Mesendoderm (in vitro differentiated cells): ENCODE measurements at regions not wholly inside any gene's neighbourhood (a gene's known extent, or its start where the extent isn't known, plus 50 kb on each side); places are given as distances from the start of the nearest gene placed in this dataset.

Experiments used
- DNase-seq: peaks from one replicate; pipeline ENCODE4 v3.0.0; 2013
- H2AK5ac ChIP-seq: 2 replicates; pipeline ENCODE4 v1.6.1; 2013; ENCODE audit warnings: low read length, inconsistent platforms
- H2BK120ac ChIP-seq: 2 replicates; pipeline ENCODE4 v1.6.1; 2013; ENCODE audit warnings: low read depth, mild to moderate bottlenecking, low read length, moderate library complexity, mixed read lengths
- H2BK15ac ChIP-seq: replicated peaks from 2 replicates; pipeline ENCODE4 v1.6.1; 2013; ENCODE audit warnings: low read depth, mild to moderate bottlenecking, moderate library complexity
- H2BK5ac ChIP-seq: 2 replicates; pipeline ENCODE4 v1.6.1; 2013; ENCODE audit warnings: low read length, inconsistent platforms
- H3K18ac ChIP-seq: 2 replicates; pipeline ENCODE4 v1.6.1; 2013; ENCODE audit warnings: mild to moderate bottlenecking, low read length, mixed read lengths
- H3K23ac ChIP-seq: one replicate; pipeline ENCODE4 v1.6.1; 2013; ENCODE audit warnings: low read length
- H3K27ac ChIP-seq: 2 replicates; pipeline ENCODE4 v1.5.1; 2013; ENCODE audit warnings: low read depth, mild to moderate bottlenecking, inconsistent platforms, low read length, moderate library complexity
- H3K27me3 ChIP-seq: 2 replicates; pipeline ENCODE4 v1.6.1; 2013; ENCODE audit warnings: low read length, control low read depth, mild to moderate bottlenecking, inconsistent platforms; ENCODE audit not compliant: insufficient read depth, poor library complexity
- H3K36me3 ChIP-seq: 2 replicates; pipeline ENCODE4 v1.6.1; 2013; ENCODE audit warnings: low read length, inconsistent platforms; ENCODE audit not compliant: control insufficient read depth, insufficient read depth
- H3K4ac ChIP-seq: one replicate; pipeline ENCODE4 v1.6.1; 2013; ENCODE audit warnings: low read depth, mild to moderate bottlenecking, low read length, moderate library complexity
- H3K4me1 ChIP-seq: 2 replicates; pipeline ENCODE4 v1.6.1; 2013; ENCODE audit warnings: low read depth, low read length, inconsistent platforms; ENCODE audit not compliant: control insufficient read depth
- H3K4me2 ChIP-seq: 2 replicates; pipeline ENCODE4 v1.6.1; 2013; ENCODE audit warnings: low read length
- H3K4me3 ChIP-seq: 2 replicates; pipeline ENCODE4 v1.5.1; 2013; ENCODE audit warnings: mild to moderate bottlenecking, low read length
- H3K56ac ChIP-seq: one replicate; pipeline ENCODE4 v1.6.1; 2013; ENCODE audit warnings: low read length
- H3K79me1 ChIP-seq: 2 replicates; pipeline ENCODE4 v1.6.1; 2013; ENCODE audit warnings: low read length, inconsistent platforms
- H3K79me2 ChIP-seq: 2 replicates; pipeline ENCODE4 v1.6.1; 2013; ENCODE audit warnings: mild to moderate bottlenecking, low read length; ENCODE audit not compliant: control insufficient read depth, insufficient read depth
- H3K9ac ChIP-seq: 2 replicates; pipeline ENCODE4 v1.6.1; 2013; ENCODE audit warnings: low read length, inconsistent platforms
- H4K5ac ChIP-seq: one replicate; pipeline ENCODE4 v1.6.1; 2013; ENCODE audit warnings: low read length
- H4K8ac ChIP-seq: one replicate; pipeline ENCODE4 v1.6.1; 2013; ENCODE audit warnings: low read depth, mild to moderate bottlenecking, control low read depth, low read length, moderate library complexity
- WGBS: extraction: QIAGEN DNeasy Blood & Tissue Kit; methylation state at CpG from one replicate; pipeline ENCODE4 v1.1.7; 2013; ENCODE audit warnings: low lambda C conversion rate, missing lambda C conversion rate; ENCODE audit not compliant: insufficient coverage; ENCODE audit errors: extremely low coverage; 5-methylcytosine and 5-hydroxymethylcytosine counted together

GRCh38 chr4:13266687-13267086, 217.5 kb downstream of the RAB28 start:
- no peaks in the 10 kb centered on the region for H3K4me1 ChIP-seq
- no peak overlapping the region for H3K9ac ChIP-seq
- no peak overlapping the region for H3K56ac ChIP-seq
- H4K8ac ChIP-seq: no peak overlapping the region
- H3K27me3 ChIP-seq: no peaks in the 10 kb centered on the region
- no peak overlapping the region for H2AK5ac ChIP-seq
- no peaks in the 10 kb centered on the region for H3K79me2 ChIP-seq
- H3K4ac ChIP-seq: no peak overlapping the region
- H2BK5ac ChIP-seq: no peak overlapping the region
- no peaks in the 10 kb centered on the region for H3K79me1 ChIP-seq
- H2BK15ac ChIP-seq: no peak overlapping the region
- H4K5ac ChIP-seq: no peak overlapping the region
- no peak overlapping the region for H3K23ac ChIP-seq
- H2BK120ac ChIP-seq: no peak overlapping the region
- H3K27ac ChIP-seq: no peak overlapping the region
- no peaks in the 10 kb centered on the region for H3K36me3 ChIP-seq
- no peak overlapping the region for H3K4me3 ChIP-seq
- WGBS: no CpG with 5 or more reads among the region's 3 CpGs
- H3K4me2 ChIP-seq: no peak overlapping the region
- no peak overlapping the region for H3K18ac ChIP-seq
- no peak for DNase-seq

- H2AK5ac ChIP-seq: no peak overlapping the region
- no peaks in the 10 kb centered on the region for H3K27me3 ChIP-seq
- no peak overlapping the region for H4K5ac ChIP-seq
- no peak overlapping the region for H2BK15ac ChIP-seq
- no peak overlapping the region for H3K23ac ChIP-seq
- no peak overlapping the region for H2BK120ac ChIP-seq
- H2BK5ac ChIP-seq: no peak overlapping the region
- H3K79me1 ChIP-seq: no peaks in the 10 kb centered on the region
- H3K4me2 ChIP-seq: no peak overlapping the region
- no peaks in the 10 kb centered on the region for H3K36me3 ChIP-seq
- no peaks in the 10 kb centered on the region for H3K4me1 ChIP-seq
- H4K8ac ChIP-seq: no peak overlapping the region
- WGBS: no CpG with 5 or more reads among the region's 4 CpGs
- no peaks in the 10 kb centered on the region for H3K79me2 ChIP-seq
- no peak for DNase-seq
- no peak overlapping the region for H3K9ac ChIP-seq
- no peak overlapping the region for H3K4ac ChIP-seq
- H3K4me3 ChIP-seq: no peak overlapping the region
- H3K56ac ChIP-seq: no peak overlapping the region
- H3K18ac ChIP-seq: no peak overlapping the region
- no peak overlapping the region for H3K27ac ChIP-seq
Observed at GRCh38 chr4:13263967-13264525, 220.1 kb downstream of the RAB28 start.

- H4K8ac ChIP-seq: no peak overlapping the region
- no peak overlapping the region for H2AK5ac ChIP-seq
- H3K56ac ChIP-seq: no peak overlapping the region
- H3K4me1 ChIP-seq: no peaks in the 10 kb centered on the region
- no CpG with 5 or more reads among the region's 8 CpGs for WGBS
- no peak overlapping the region for H4K5ac ChIP-seq
- H3K79me2 ChIP-seq: no peaks in the 10 kb centered on the region
- H3K9ac ChIP-seq: no peak overlapping the region
- no peak overlapping the region for H2BK120ac ChIP-seq
- H3K4me2 ChIP-seq: no peak overlapping the region
- H3K4me3 ChIP-seq: no peak overlapping the region
- no peak overlapping the region for H3K18ac ChIP-seq
- no peak for DNase-seq
- H3K79me1 ChIP-seq: no peaks in the 10 kb centered on the region
- H3K27ac ChIP-seq: no peak overlapping the region
- H3K36me3 ChIP-seq: no peaks in the 10 kb centered on the region
- no peak overlapping the region for H2BK15ac ChIP-seq
- no peak overlapping the region for H3K4ac ChIP-seq
- no peak overlapping the region for H2BK5ac ChIP-seq
- no peaks in the 10 kb centered on the region for H3K27me3 ChIP-seq
- no peak overlapping the region for H3K23ac ChIP-seq
Observed at GRCh38 chr4:13262816-13263215, 221.3 kb downstream of the RAB28 start.

- Histone ChIP-seq H3K23ac (no peak overlapping the region), H2BK120ac (no peak overlapping the region), H3K27me3 (no peaks in the 10 kb centered on the region), H3K9ac (no peak overlapping the region), H2BK15ac (no peak overlapping the region), H3K79me2 (no peaks in the 10 kb centered on the region), H2AK5ac (no peak overlapping the region), H3K4me1 (no peaks in the 10 kb centered on the region), H3K27ac (no peak overlapping the region), H3K36me3 (no peaks in the 10 kb centered on the region), H3K56ac (no peak overlapping the region), H3K18ac (no peak overlapping the region), H2BK5ac (no peak overlapping the region), H4K5ac (no peak overlapping the region), H3K4ac (no peak overlapping the region), H3K4me2 (no peak overlapping the region), H3K4me3 (no peak overlapping the region), H4K8ac (no peak overlapping the region), H3K79me1 (no peaks in the 10 kb centered on the region)
- WGBS: no CpG with 5 or more reads among the region's 1 CpG
- DNase-seq: peak; percentile 10
Observed at GRCh38 chr4:13261486-13262257, 222.5 kb downstream of the RAB28 start.

- no peak overlapping the region for H4K8ac ChIP-seq
- H3K36me3 ChIP-seq: no peaks in the 10 kb centered on the region
- no CpG with 5 or more reads among the region's 1 CpG for WGBS
Observed at GRCh38 chr4:13260513-13260912, 223.6 kb downstream of the RAB28 start.

More at GRCh38 chr4:13260513-13260912, 223.6 kb downstream of the RAB28 start:
- Histone ChIP-seq H3K18ac (no peak overlapping the region), H3K23ac (no peak overlapping the region), H4K5ac (no peak overlapping the region), H3K56ac (no peak overlapping the region), H2AK5ac (no peak overlapping the region), H3K4me1 (no peaks in the 10 kb centered on the region), H3K9ac (no peak overlapping the region), H3K79me2 (no peaks in the 10 kb centered on the region), H3K4me2 (no peak overlapping the region), H3K4ac (no peak overlapping the region), H3K27me3 (no peaks in the 10 kb centered on the region), H3K4me3 (no peak overlapping the region), H3K27ac (no peak overlapping the region), H2BK15ac (no peak overlapping the region), H3K79me1 (no peaks in the 10 kb centered on the region), H2BK120ac (no peak overlapping the region), H2BK5ac (no peak overlapping the region)
- no peak for DNase-seq
